ENCODE measurements at regions not wholly inside any gene's neighbourhood (a gene's known extent, or its start where the extent isn't known, plus 50 kb on each side); places are given as distances from the start of the nearest gene placed in this dataset.

GRCh38 chr1:83102630-83103071, 896.3 kb downstream of the TTLL7 start:
- Histone ChIP-seq H3K27me3 (no peaks in the 10 kb centered on the region), H3K4me1 (ENCODE audit: insufficient read depth) (no peaks in the 10 kb centered on the region), H3K4me3 (no peak overlapping the region), H3K27ac (no peak overlapping the region), H3K9me3 (no peaks in the 10 kb centered on the region), H3K36me3 (no peaks in the 10 kb centered on the region)
- no peak for DNase-seq
- WGBS, 3 donors: 46 to 48% (median 47%) methylated on average over 2 of the region's 2 CpGs
- intact Hi-C loops (cut with DNase I): no loop called here
- TF ChIP-seq, protein P1, sequence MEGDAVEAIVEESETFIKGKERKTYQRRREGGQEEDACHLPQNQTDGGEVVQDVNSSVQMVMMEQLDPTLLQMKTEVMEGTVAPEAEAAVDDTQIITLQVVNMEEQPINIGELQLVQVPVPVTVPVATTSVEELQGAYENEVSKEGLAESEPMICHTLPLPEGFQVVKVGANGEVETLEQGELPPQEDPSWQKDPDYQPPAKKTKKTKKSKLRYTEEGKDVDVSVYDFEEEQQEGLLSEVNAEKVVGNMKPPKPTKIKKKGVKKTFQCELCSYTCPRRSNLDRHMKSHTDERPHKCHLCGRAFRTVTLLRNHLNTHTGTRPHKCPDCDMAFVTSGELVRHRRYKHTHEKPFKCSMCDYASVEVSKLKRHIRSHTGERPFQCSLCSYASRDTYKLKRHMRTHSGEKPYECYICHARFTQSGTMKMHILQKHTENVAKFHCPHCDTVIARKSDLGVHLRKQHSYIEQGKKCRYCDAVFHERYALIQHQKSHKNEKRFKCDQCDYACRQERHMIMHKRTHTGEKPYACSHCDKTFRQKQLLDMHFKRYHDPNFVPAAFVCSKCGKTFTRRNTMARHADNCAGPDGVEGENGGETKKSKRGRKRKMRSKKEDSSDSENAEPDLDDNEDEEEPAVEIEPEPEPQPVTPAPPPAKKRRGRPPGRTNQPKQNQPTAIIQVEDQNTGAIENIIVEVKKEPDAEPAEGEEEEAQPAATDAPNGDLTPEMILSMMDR (IDR thresholded peaks at IDR 0.05): no peak
- TF ChIP-seq POLR2A (IDR thresholded peaks at IDR 0.05) (no peak), EP300 (IDR thresholded peaks at IDR 0.05) (no peak)

DNA sequence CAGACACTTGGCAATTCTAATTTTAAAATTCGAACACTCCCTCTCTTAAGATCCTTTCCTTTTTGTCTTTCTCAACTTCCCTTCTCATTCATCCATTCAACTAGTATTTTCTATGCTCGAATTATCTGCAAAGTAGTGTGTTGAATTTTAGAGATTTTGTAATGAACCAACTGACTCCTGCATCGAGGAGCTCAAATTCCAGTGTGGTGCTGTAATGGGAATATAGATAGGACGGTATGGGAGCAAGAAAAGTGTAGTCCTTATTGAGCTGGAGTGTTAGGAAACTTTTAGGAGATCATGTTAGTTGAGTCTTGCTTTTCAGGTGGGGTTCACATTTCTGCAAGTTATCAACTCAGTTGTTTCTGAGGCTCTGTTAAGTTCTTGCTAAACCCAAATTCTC, 897.5 kb downstream of the TTLL7 start:
- Histone ChIP-seq H3K36me3 (no peaks in the 10 kb centered on the region), H3K27ac (no peak overlapping the region), H3K9me3 (no peaks in the 10 kb centered on the region), H3K4me3 (no peak overlapping the region), H3K27me3 (no peaks in the 10 kb centered on the region), H3K4me1 (ENCODE audit: insufficient read depth) (no peaks in the 10 kb centered on the region)
- WGBS, 3 donors: 69 to 71% (median 70%) methylated on average over 4 of the region's 4 CpGs
- DNase-seq: no peak
- intact Hi-C loops (cut with DNase I): no loop called here
- TF ChIP-seq, protein P1 (IDR thresholded peaks at IDR 0.05): no peak
- no peak for TF ChIP-seq POLR2A (IDR thresholded peaks at IDR 0.05)
- TF ChIP-seq EP300 (IDR thresholded peaks at IDR 0.05): no peak

DNA sequence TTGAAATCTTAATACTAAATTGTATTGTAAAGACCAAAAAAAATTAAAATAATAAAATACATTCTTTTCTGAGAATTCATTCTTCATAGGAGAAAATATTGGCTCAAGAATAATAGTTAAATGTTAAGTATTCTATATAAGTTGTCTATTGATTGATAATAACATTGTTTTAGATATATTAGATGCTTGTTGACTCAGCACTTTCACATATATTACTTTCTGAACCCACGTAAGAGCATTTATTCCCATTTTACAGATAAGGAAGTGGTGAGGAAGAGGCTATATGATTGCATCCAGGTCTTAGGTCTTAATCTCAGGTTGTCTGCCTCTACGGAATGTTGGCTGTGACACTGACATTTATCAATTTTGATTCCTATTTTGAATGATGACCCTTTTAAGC, 898.8 kb downstream of the TTLL7 start:
- no peak for TF ChIP-seq EP300 (IDR thresholded peaks at IDR 0.05)
- TF ChIP-seq, protein P1 (IDR thresholded peaks at IDR 0.05): no peak
- no peak for TF ChIP-seq POLR2A (IDR thresholded peaks at IDR 0.05)
- 73 to 94% (median 94%) methylated on average over 2 of the region's 2 CpGs for whole genome bisulfite sequencing, 3 donors
- no peaks in the 10 kb centered on the region for H3K27me3 ChIP-seq
- H3K4me3 ChIP-seq: no peak overlapping the region
- intact Hi-C loops (cut with DNase I): no loop called here
- DNase-seq: no peak
- no peaks in the 10 kb centered on the region for H3K36me3 ChIP-seq
- no peak overlapping the region for H3K27ac ChIP-seq
- H3K4me1 ChIP-seq (ENCODE audit: insufficient read depth): no peaks in the 10 kb centered on the region
- no peaks in the 10 kb centered on the region for H3K9me3 ChIP-seq

GRCh38 chr1:83098791-83099190, 900.1 kb downstream of the TTLL7 start:
- Histone ChIP-seq H3K4me1 (ENCODE audit: insufficient read depth) (no peaks in the 10 kb centered on the region), H3K9me3 (no peaks in the 10 kb centered on the region), H3K4me3 (no peak overlapping the region), H3K36me3 (no peaks in the 10 kb centered on the region), H3K27ac (no peak overlapping the region), H3K27me3 (no peaks in the 10 kb centered on the region)
- intact Hi-C loops (cut with DNase I): no loop called here
- DNase-seq: no peak
- 79 to 82% (median 81%) methylated on average over 1 of the region's 1 CpG for WGBS, 3 donors
- TF ChIP-seq POLR2A (IDR thresholded peaks at IDR 0.05) (no peak), EP300 (IDR thresholded peaks at IDR 0.05) (no peak)
- TF ChIP-seq, protein P1 (IDR thresholded peaks at IDR 0.05): no peak

GRCh38 chr1:83098131-83098530, 900.8 kb downstream of the TTLL7 start:
- no peak overlapping the region for H3K4me3 ChIP-seq
- H3K27me3 ChIP-seq: no peaks in the 10 kb centered on the region
- no peaks in the 10 kb centered on the region for H3K4me1 ChIP-seq (ENCODE audit: insufficient read depth)
- no peak for DNase-seq
- TF ChIP-seq EP300 (IDR thresholded peaks at IDR 0.05): no peak
- TF ChIP-seq, protein P1 (IDR thresholded peaks at IDR 0.05): no peak
- TF ChIP-seq POLR2A (IDR thresholded peaks at IDR 0.05): no peak
- 76 to 90% (median 87%) methylated on average over 3 of the region's 3 CpGs for WGBS, 3 donors
- no peaks in the 10 kb centered on the region for H3K36me3 ChIP-seq
- H3K27ac ChIP-seq: no peak overlapping the region
- intact Hi-C loops (cut with DNase I): no loop called here
- H3K9me3 ChIP-seq: no peaks in the 10 kb centered on the region
